AG09319 (cell line): ENCODE measurements at regions not wholly inside any gene's neighbourhood (a gene's known extent, or its start where the extent isn't known, plus 50 kb on each side); places are given as distances from the start of the nearest gene placed in this dataset.

ENCODE experiments used
- DNase-seq: peaks from one replicate; pipeline ENCODE4 v3.0.0-alpha.2; 2010; ENCODE audit warnings: low read depth; ENCODE audit errors: extremely low read depth
- TF ChIP-seq, protein P1 (sequence below): IDR thresholded peaks from 2 replicates; pipeline ENCODE4 v1.5.1; 2011; ENCODE audit warnings: low read depth, mild to moderate bottlenecking, inconsistent platforms, low read length, moderate library complexity

DNA sequence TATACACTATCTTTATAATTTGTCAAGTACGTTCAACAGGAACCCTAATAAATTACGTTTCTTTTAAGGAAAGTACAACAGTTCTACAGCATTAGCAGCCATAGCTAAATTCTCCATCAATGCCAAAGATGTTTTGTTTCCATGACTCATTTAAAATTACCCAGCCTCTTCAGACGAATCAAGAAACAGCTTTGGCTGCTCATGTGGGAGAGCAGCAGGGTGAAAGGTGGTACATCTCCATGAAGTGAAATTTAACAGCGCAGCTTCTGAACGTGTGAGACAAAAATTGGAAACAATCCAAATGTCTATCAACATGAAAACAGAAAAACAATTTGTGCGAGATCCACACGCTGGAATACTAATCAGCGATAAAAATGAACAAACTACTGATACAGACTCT lies 327.3 kb upstream of the CDH6 start:
- TF ChIP-seq, protein P1, sequence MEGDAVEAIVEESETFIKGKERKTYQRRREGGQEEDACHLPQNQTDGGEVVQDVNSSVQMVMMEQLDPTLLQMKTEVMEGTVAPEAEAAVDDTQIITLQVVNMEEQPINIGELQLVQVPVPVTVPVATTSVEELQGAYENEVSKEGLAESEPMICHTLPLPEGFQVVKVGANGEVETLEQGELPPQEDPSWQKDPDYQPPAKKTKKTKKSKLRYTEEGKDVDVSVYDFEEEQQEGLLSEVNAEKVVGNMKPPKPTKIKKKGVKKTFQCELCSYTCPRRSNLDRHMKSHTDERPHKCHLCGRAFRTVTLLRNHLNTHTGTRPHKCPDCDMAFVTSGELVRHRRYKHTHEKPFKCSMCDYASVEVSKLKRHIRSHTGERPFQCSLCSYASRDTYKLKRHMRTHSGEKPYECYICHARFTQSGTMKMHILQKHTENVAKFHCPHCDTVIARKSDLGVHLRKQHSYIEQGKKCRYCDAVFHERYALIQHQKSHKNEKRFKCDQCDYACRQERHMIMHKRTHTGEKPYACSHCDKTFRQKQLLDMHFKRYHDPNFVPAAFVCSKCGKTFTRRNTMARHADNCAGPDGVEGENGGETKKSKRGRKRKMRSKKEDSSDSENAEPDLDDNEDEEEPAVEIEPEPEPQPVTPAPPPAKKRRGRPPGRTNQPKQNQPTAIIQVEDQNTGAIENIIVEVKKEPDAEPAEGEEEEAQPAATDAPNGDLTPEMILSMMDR: no peak
- no peak for DNase-seq

GRCh38 chr5:30856242-30856641 lies 337.2 kb upstream of the CDH6 start:
- DNase-seq: no peak
- TF ChIP-seq, protein P1: no peak

GRCh38 chr5:30853158-30853557 lies 340.3 kb upstream of the CDH6 start:
- TF ChIP-seq, protein P1: no peak
- no peak for DNase-seq

GRCh38 chr5:30850866-30851265 lies 342.6 kb upstream of the CDH6 start:
- TF ChIP-seq, protein P1: no peak
- DNase-seq: no peak

DNA sequence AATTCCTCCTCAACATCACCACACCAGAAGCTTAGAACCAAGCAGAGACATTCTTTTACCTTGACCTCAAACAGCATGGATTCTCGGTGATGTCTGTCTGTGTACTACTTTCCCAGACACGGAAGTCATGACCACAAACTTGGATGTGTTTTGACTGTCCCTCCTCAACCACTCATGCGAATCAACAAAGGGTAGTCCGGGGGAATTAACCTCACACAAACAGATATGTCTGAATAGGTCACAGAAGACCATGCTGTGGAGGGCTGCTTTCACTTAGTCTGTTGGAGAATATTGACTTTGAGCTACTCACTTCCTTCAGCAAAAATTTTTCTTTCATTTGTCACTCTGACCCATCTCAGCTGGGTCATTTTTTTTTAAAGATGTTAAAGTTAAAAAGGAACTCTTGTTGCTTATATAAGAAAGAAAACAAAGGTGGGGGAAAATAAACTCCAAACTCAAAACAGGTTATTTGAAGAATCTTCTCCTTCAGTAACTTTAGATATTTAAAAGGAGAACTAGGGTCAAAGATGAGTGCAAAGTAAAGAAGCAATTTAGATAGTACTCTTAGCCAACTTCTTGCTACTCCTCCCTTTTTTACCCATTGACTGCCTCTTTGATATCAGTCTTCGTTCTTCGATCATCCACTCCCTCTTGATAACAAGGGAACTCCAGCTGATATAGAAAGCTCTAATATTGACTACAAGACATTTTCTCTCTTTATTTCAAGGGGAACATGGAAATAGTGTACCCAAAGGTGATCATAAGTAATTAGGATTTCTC lies 343.4 kb upstream of the CDH6 start:
- TF ChIP-seq, protein P1: no peak
- no peak for DNase-seq

DNA sequence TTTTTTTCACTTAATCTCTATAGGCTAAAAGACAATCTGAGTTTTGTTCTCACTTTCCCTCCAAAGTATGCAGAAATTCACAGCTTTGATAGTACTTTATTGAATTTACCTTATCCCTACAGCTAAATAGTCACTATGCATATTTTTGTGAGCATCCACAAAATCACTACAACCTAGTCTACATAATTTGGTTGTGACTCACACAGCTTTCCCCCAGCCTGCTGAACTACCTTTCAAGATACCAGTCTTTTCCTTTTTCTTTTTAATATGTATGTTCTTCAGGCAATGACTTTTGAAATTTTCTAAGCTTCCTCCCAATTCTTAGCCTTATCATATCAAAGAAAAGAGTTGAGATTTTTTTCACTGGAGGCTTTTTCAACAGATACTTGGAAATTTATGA lies 347.3 kb upstream of the CDH6 start:
- TF ChIP-seq, protein P1: no peak
- DNase-seq: no peak

GRCh38 chr5:30845194-30845593 lies 348.3 kb upstream of the CDH6 start:
- TF ChIP-seq, protein P1: no peak

More at GRCh38 chr5:30845194-30845593, 348.3 kb upstream of the CDH6 start:
- no peak for DNase-seq
